ENCODE measurements at regions not wholly inside any gene's neighbourhood (a gene's known extent, or its start where the extent isn't known, plus 50 kb on each side); places are given as distances from the start of the nearest gene placed in this dataset.

- no peak overlapping the region for H3K4me3 Mint-ChIP-seq (ENCODE audit: unreplicated experiment)
- H3K27me3 Mint-ChIP-seq (ENCODE audit: unreplicated experiment): no peaks in the 10 kb centered on the region
- no peaks in the 10 kb centered on the region for H3K4me1 Mint-ChIP-seq (ENCODE audit: unreplicated experiment)
- TF ChIP-seq CTCF (IDR thresholded peaks at IDR 0.05; ENCODE audit: unreplicated experiment): no peak
- no peak for DNase-seq (ENCODE audit: low spot score)
- H3K27ac Mint-ChIP-seq (ENCODE audit: unreplicated experiment): no peak overlapping the region
- no peaks in the 10 kb centered on the region for H3K36me3 Mint-ChIP-seq (ENCODE audit: low read depth, unreplicated experiment)
- no peaks in the 10 kb centered on the region for H3K9me3 Mint-ChIP-seq (ENCODE audit: unreplicated experiment)
Observed at GRCh38 chr4:16302648-16303047, 76.4 kb upstream of the TAPT1 start.

- no peaks in the 10 kb centered on the region for H3K9me3 Mint-ChIP-seq (ENCODE audit: unreplicated experiment)
- no peak overlapping the region for H3K4me3 Mint-ChIP-seq (ENCODE audit: unreplicated experiment)
- H3K4me1 Mint-ChIP-seq (ENCODE audit: unreplicated experiment): peaks cover 16% of the 10 kb centered on the region
- no peak for DNase-seq (ENCODE audit: low spot score)
- H3K27me3 Mint-ChIP-seq (ENCODE audit: unreplicated experiment): no peaks in the 10 kb centered on the region
- H3K36me3 Mint-ChIP-seq (ENCODE audit: low read depth, unreplicated experiment): no peaks in the 10 kb centered on the region
- H3K27ac Mint-ChIP-seq (ENCODE audit: unreplicated experiment): no peak overlapping the region
- no peak for TF ChIP-seq CTCF (IDR thresholded peaks at IDR 0.05; ENCODE audit: unreplicated experiment)
Observed at GRCh38 chr4:16297003-16297402, 70.7 kb upstream of the TAPT1 start.

GRCh38 chr4:16294455-16294854 is 68.2 kb upstream of the TAPT1 start:
- Mint-ChIP-seq H3K4me1 (ENCODE audit: unreplicated experiment) (peaks cover 27% of the 10 kb centered on the region), H3K27me3 (ENCODE audit: unreplicated experiment) (no peaks in the 10 kb centered on the region), H3K36me3 (ENCODE audit: low read depth, unreplicated experiment) (no peaks in the 10 kb centered on the region), H3K9me3 (ENCODE audit: unreplicated experiment) (no peaks in the 10 kb centered on the region), H3K27ac (ENCODE audit: unreplicated experiment) (no peak overlapping the region), H3K4me3 (ENCODE audit: unreplicated experiment) (no peak overlapping the region)
- no peak for TF ChIP-seq CTCF (IDR thresholded peaks at IDR 0.05; ENCODE audit: unreplicated experiment)
- no peak for DNase-seq (ENCODE audit: low spot score)

- no peak for DNase-seq (ENCODE audit: low spot score)
- TF ChIP-seq CTCF (IDR thresholded peaks at IDR 0.05; ENCODE audit: unreplicated experiment): no peak
- no peak overlapping the region for H3K27ac Mint-ChIP-seq (ENCODE audit: unreplicated experiment)
- H3K4me1 Mint-ChIP-seq (ENCODE audit: unreplicated experiment): peaks cover 27% of the 10 kb centered on the region
- H3K9me3 Mint-ChIP-seq (ENCODE audit: unreplicated experiment): no peaks in the 10 kb centered on the region
- H3K36me3 Mint-ChIP-seq (ENCODE audit: low read depth, unreplicated experiment): no peaks in the 10 kb centered on the region
- H3K4me3 Mint-ChIP-seq (ENCODE audit: unreplicated experiment): no peak overlapping the region
- no peaks in the 10 kb centered on the region for H3K27me3 Mint-ChIP-seq (ENCODE audit: unreplicated experiment)
Observed at GRCh38 chr4:16293210-16293838, 67.1 kb upstream of the TAPT1 start.

- Mint-ChIP-seq H3K4me3 (ENCODE audit: unreplicated experiment) (no peak overlapping the region), H3K9me3 (ENCODE audit: unreplicated experiment) (no peaks in the 10 kb centered on the region), H3K36me3 (ENCODE audit: low read depth, unreplicated experiment) (no peaks in the 10 kb centered on the region), H3K27ac (ENCODE audit: unreplicated experiment) (no peak overlapping the region), H3K27me3 (ENCODE audit: unreplicated experiment) (no peaks in the 10 kb centered on the region), H3K4me1 (ENCODE audit: unreplicated experiment) (peaks cover 27% of the 10 kb centered on the region)
- DNase-seq (ENCODE audit: low spot score): no peak
- TF ChIP-seq CTCF (IDR thresholded peaks at IDR 0.05; ENCODE audit: unreplicated experiment): no peak
Observed at GRCh38 chr4:16292585-16292984, 66.3 kb upstream of the TAPT1 start.
